ENCODE measurements at regions not wholly inside any gene's neighbourhood (a gene's known extent, or its start where the extent isn't known, plus 50 kb on each side); places are given as distances from the start of the nearest gene placed in this dataset.

GRCh38 chr13:53411463-53411862 lies 382.9 kb downstream of the OLFM4 start (continued):
- TF ChIP-seq RAD21 (IDR thresholded peaks at IDR 0.05 in 1 of 2, conservative IDR thresholded peaks at IDR 0.05 in 1 of 2; ENCODE audit: low read depth in 2 of 2, low read length in 2 of 2) (no peak), TAF7 (optimal IDR thresholded peaks at IDR 0.05; ENCODE audit: borderline replicate concordance, low read depth, low read length) (no peak), RXRA (IDR thresholded peaks at IDR 0.05; ENCODE audit: insufficient read depth, low read depth, low read length) (no peak), YY1 (IDR thresholded peaks at IDR 0.05; ENCODE audit: low read depth, low read length) (no peak)
